Glutamatergic neuron (in vitro differentiated cells): ENCODE measurements at regions not wholly inside any gene's neighbourhood (a gene's known extent, or its start where the extent isn't known, plus 50 kb on each side); places are given as distances from the start of the nearest gene placed in this dataset.

ENCODE experiments used
- DNase-seq: peaks from one replicate; pipeline ENCODE4 v3.0.0; 2022
- H3K27ac Mint-ChIP-seq: one replicate; pipeline ENCODE4 v1.8.0; 2020; ENCODE audit warnings: mild to moderate bottlenecking, mixed read lengths, inconsistent platforms; ENCODE audit not compliant: unreplicated experiment
- H3K27me3 Mint-ChIP-seq: one replicate; pipeline ENCODE4 v1.8.0; 2020; ENCODE audit warnings: mild to moderate bottlenecking, moderate library complexity, mixed read lengths, inconsistent platforms; ENCODE audit not compliant: unreplicated experiment
- H3K36me3 Mint-ChIP-seq: one replicate; pipeline ENCODE4 v1.8.0; 2020; ENCODE audit warnings: mild to moderate bottlenecking, mixed read lengths, inconsistent platforms; ENCODE audit not compliant: unreplicated experiment
- H3K4me1 Mint-ChIP-seq: one replicate; pipeline ENCODE4 v1.8.0; 2020; ENCODE audit warnings: mild to moderate bottlenecking, low read depth, mixed read lengths, inconsistent platforms; ENCODE audit not compliant: unreplicated experiment
- H3K4me3 Mint-ChIP-seq: one replicate; pipeline ENCODE4 v1.8.0; 2020; ENCODE audit warnings: mild to moderate bottlenecking, mixed read lengths, inconsistent platforms; ENCODE audit not compliant: unreplicated experiment
- H3K9me3 Mint-ChIP-seq: one replicate; pipeline ENCODE4 v1.8.0; 2020; ENCODE audit warnings: mild to moderate bottlenecking, moderate library complexity, mixed read lengths, inconsistent platforms; ENCODE audit not compliant: unreplicated experiment
- CTCF ChIP-seq: fragments of 200-600 bp; sonication (generic); IDR thresholded peaks from one replicate; pipeline ENCODE4 v1.5.0; 2021; ENCODE audit not compliant: partially characterized antibody, unreplicated experiment

GRCh38 chr3:116524453-116525210 lies 79.3 kb upstream of the LSAMP start:
- Mint-ChIP-seq H3K4me3 (no peak overlapping the region), H3K36me3 (no peaks in the 10 kb centered on the region), H3K27me3 (peaks cover 2% of the 10 kb centered on the region), H3K4me1 (no peaks in the 10 kb centered on the region), H3K9me3 (no peaks in the 10 kb centered on the region), H3K27ac (no peak overlapping the region)
- DNase-seq, result no peak
- TF ChIP-seq CTCF, result no peak

- Mint-ChIP-seq H3K9me3 (no peaks in the 10 kb centered on the region), H3K27me3 (no peaks in the 10 kb centered on the region), H3K4me3 (no peak overlapping the region), H3K4me1 (no peaks in the 10 kb centered on the region), H3K36me3 (no peaks in the 10 kb centered on the region), H3K27ac (no peak overlapping the region)
- DNase-seq, result no peak
- TF ChIP-seq CTCF, result no peak
Observed at GRCh38 chr3:116552246-116552645, 107.0 kb upstream of the LSAMP start.

- Mint-ChIP-seq H3K27me3 (no peaks in the 10 kb centered on the region), H3K36me3 (no peaks in the 10 kb centered on the region), H3K27ac (no peak overlapping the region), H3K9me3 (no peaks in the 10 kb centered on the region), H3K4me3 (no peak overlapping the region), H3K4me1 (no peaks in the 10 kb centered on the region)
- DNase-seq, result no peak
- no peak for TF ChIP-seq CTCF
Observed at GRCh38 chr3:116553355-116553754, 108.1 kb upstream of the LSAMP start.

GRCh38 chr3:116561529-116561928 lies 116.2 kb upstream of the LSAMP start:
- Mint-ChIP-seq H3K4me1 (no peaks in the 10 kb centered on the region), H3K9me3 (no peaks in the 10 kb centered on the region), H3K27ac (no peak overlapping the region), H3K27me3 (no peaks in the 10 kb centered on the region), H3K36me3 (no peaks in the 10 kb centered on the region), H3K4me3 (no peak overlapping the region)
- TF ChIP-seq CTCF, result no peak
- no peak for DNase-seq

GRCh38 chr3:116563351-116563750 lies 118.1 kb upstream of the LSAMP start:
- Mint-ChIP-seq H3K4me1 (no peaks in the 10 kb centered on the region), H3K27ac (no peak overlapping the region), H3K9me3 (no peaks in the 10 kb centered on the region), H3K36me3 (no peaks in the 10 kb centered on the region), H3K27me3 (no peaks in the 10 kb centered on the region), H3K4me3 (no peak overlapping the region)
- no peak for DNase-seq
- TF ChIP-seq CTCF, result no peak
